D721Med (cell line): ENCODE measurements at regions not wholly inside any gene's neighbourhood (a gene's known extent, or its start where the extent isn't known, plus 50 kb on each side); places are given as distances from the start of the nearest gene placed in this dataset.

Experiments
- DNase-seq: peaks from one replicate; pipeline ENCODE4 v3.0.0; 2011; ENCODE audit warnings: low spot score; ENCODE audit not compliant: insufficient read length
- FAIRE-seq: peaks from 2 replicates; lab custom pipeline; 2011; peaks lifted over from hg19 to GRCh38; lab: Jason Lieb, UNC
- TF ChIP-seq, protein P1 (sequence below): IDR thresholded peaks from 2 replicates; pipeline ENCODE4 v1.5.1; 2012; ENCODE audit warnings: mild to moderate bottlenecking, control low read depth; ENCODE audit not compliant: insufficient read depth; ENCODE audit errors: missing control alignments

GRCh38 chr13:81637457-81637856 lies 1296.5 kb upstream of the SPRY2 start:
- TF ChIP-seq, protein P1, sequence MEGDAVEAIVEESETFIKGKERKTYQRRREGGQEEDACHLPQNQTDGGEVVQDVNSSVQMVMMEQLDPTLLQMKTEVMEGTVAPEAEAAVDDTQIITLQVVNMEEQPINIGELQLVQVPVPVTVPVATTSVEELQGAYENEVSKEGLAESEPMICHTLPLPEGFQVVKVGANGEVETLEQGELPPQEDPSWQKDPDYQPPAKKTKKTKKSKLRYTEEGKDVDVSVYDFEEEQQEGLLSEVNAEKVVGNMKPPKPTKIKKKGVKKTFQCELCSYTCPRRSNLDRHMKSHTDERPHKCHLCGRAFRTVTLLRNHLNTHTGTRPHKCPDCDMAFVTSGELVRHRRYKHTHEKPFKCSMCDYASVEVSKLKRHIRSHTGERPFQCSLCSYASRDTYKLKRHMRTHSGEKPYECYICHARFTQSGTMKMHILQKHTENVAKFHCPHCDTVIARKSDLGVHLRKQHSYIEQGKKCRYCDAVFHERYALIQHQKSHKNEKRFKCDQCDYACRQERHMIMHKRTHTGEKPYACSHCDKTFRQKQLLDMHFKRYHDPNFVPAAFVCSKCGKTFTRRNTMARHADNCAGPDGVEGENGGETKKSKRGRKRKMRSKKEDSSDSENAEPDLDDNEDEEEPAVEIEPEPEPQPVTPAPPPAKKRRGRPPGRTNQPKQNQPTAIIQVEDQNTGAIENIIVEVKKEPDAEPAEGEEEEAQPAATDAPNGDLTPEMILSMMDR: no peak
- FAIRE-seq: no peak
- DNase-seq: no peak

DNA sequence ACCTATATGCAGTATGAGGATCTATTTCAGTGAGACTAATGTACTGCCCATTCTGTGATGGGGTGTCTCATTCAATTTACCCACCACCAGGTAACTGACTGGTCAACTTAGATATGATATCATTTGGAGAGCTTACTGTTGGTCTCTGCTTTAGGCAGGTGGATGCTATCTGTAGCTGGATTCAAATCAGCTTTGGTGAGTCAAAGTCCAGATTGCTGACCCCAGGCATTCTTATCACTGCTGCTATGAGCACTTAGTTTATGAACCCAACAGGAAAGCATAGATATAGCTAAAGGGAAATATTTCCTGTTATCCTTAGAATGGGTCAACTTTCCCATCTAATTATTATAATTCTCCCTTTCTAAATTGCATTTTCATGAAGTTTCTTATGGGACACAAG lies 1295.2 kb upstream of the SPRY2 start:
- TF ChIP-seq, protein P1: no peak
- no peak for FAIRE-seq
- no peak for DNase-seq

- FAIRE-seq (no peak), DNase-seq (no peak)
- TF ChIP-seq, protein P1: no peak
Observed at GRCh38 chr13:81615031-81615430, 1274.1 kb upstream of the SPRY2 start.

DNA sequence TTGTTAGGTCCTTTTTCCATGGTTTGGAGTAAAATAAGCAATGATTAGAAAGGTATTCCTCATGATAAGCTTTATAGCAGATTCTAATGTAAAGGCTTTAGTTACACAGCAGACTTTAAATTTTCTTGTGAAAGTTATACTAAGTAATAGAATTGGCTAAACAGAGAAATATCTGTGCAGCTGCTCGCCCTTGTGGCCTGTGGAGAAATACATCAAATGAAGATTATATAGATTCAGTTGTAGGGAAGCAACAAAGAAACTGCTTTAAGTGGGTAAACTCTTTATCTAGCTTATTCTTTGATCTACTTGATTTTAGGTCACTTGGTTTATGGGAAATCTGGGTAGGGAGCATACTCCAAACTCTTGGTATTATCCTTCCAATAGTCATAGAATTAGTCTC lies 1269.7 kb upstream of the SPRY2 start:
- TF ChIP-seq, protein P1: peak; percentile 36
- no peak for FAIRE-seq

DNA sequence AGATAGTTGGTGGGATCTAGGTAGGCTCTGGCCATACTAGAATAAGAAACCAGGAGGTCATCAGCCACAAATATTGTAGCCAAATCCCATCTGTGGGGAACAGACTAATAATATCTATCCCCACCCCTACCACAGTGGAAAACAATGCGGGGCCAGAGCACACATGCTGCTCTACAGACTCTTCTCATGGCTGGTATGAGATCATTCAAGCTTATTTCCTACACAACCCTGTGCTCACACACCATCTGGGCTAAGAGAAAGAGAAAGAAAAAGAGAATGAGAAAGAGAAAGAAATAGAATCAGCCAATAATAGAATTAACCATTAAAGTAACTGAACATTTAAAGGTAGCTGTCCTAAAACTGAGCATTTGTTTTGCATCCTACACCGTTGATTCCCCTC lies 1268.4 kb upstream of the SPRY2 start:
- FAIRE-seq (no peak), DNase-seq (no peak)
- TF ChIP-seq, protein P1: no peak

More for the DNA sequence above, 1269.7 kb upstream of the SPRY2 start:
- no peak for DNase-seq

DNA sequence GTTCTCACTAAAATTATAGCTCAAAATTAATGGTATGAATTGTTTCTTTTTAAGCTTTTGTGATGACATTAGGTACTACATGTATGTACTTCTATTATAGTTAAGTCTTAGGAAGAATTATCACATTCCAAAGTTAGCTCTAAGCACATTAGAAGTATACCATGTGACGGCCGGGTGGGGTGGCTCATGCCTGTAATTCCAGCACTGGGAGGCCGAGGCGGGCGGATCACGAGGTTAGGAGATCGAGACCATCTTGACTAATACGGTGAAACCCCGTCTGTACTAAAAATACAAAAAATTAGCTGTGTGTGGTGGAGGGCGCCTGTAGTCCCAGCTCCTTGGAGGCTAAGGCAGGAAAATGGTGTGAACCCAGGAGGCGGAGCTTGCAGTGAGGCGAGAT lies 1265.1 kb upstream of the SPRY2 start:
- FAIRE-seq: no peak
- TF ChIP-seq, protein P1: no peak
- DNase-seq: no peak

DNA sequence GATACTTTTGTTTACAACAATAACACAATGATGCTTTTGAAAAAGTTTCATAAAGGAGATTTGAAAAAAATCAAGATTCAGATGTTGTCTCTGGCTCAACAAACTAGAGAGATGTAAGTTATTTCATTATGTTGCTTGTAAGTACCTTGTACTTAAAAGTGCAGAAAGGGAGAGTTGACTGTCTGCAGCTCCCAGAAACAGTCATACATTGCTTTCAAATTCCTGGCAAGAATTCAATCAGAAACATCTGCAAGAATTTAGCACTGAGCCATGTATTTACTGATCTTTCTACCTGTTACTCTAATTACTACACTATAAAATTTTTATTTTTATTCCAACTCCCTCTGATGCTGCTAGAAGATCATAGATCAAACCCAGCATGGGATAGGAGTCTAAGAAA lies 1261.3 kb upstream of the SPRY2 start:
- no peak for DNase-seq
- FAIRE-seq: no peak
- TF ChIP-seq, protein P1: no peak
